Panc1 (cell line): ENCODE measurements at regions not wholly inside any gene's neighbourhood (a gene's known extent, or its start where the extent isn't known, plus 50 kb on each side); places are given as distances from the start of the nearest gene placed in this dataset.

Experiments used
- CTCF ChIP-seq: fragments of 450-650 bp; IDR thresholded peaks from 2 replicates; pipeline ENCODE4 v1.5.1; 2017; ENCODE audit warnings: mild to moderate bottlenecking
- TCF7L2 ChIP-seq: IDR thresholded peaks from 2 replicates; pipeline ENCODE4 v1.6.1; 2011; ENCODE audit warnings: mild to moderate bottlenecking, low read depth, low read length, inconsistent platforms

GRCh38 chr12:127886827-127887226 lies 380.1 kb upstream of the TMEM132C start:
- TF ChIP-seq TCF7L2 (no peak), CTCF (no peak)
